ENCODE measurements at regions not wholly inside any gene's neighbourhood (a gene's known extent, or its start where the extent isn't known, plus 50 kb on each side); places are given as distances from the start of the nearest gene placed in this dataset.

DNA sequence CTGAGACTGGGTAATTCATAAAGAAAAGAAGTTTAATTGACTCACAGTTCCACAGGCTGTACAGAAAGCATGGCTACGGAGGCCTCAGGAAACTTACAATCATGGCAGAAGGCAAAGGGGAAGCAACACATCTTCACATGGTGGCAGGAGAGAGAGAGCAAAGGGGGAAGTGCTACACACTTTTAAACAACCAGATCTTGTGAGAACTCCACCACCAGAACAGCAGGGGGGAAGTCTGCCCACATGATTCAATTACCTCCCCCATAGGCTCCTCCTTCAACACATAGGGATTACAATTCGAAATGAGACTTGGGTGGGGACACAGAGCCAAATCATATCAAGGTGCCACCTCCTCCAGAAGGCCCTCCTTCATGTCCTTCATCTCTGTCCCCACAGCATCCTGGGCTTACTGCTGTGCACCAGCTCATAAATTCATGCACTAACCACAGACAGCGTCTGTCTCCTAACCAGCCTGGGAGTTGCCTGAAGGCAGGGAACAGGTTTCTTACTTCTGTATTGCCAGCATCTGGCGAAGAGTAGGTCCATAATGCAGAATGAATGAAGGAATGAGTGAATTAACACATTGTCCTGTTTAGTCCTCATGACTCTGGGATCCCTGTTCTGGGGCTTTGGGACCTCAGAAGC, 74.4 kb downstream of the WSB1 start:
- TF ChIP-seq, protein P1, sequence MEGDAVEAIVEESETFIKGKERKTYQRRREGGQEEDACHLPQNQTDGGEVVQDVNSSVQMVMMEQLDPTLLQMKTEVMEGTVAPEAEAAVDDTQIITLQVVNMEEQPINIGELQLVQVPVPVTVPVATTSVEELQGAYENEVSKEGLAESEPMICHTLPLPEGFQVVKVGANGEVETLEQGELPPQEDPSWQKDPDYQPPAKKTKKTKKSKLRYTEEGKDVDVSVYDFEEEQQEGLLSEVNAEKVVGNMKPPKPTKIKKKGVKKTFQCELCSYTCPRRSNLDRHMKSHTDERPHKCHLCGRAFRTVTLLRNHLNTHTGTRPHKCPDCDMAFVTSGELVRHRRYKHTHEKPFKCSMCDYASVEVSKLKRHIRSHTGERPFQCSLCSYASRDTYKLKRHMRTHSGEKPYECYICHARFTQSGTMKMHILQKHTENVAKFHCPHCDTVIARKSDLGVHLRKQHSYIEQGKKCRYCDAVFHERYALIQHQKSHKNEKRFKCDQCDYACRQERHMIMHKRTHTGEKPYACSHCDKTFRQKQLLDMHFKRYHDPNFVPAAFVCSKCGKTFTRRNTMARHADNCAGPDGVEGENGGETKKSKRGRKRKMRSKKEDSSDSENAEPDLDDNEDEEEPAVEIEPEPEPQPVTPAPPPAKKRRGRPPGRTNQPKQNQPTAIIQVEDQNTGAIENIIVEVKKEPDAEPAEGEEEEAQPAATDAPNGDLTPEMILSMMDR (IDR thresholded peaks at IDR 0.05), result no peak
- TF ChIP-seq POLR2A (IDR thresholded peaks at IDR 0.05), result no peak
